ENCODE measurements at regions not wholly inside any gene's neighbourhood (a gene's known extent, or its start where the extent isn't known, plus 50 kb on each side); places are given as distances from the start of the nearest gene placed in this dataset.
"Not testable (repeated sequence)": the region's sequence is repeated elsewhere in the genome, so short reads cannot be mapped to it uniquely, and the experiment has no call there.

DNA sequence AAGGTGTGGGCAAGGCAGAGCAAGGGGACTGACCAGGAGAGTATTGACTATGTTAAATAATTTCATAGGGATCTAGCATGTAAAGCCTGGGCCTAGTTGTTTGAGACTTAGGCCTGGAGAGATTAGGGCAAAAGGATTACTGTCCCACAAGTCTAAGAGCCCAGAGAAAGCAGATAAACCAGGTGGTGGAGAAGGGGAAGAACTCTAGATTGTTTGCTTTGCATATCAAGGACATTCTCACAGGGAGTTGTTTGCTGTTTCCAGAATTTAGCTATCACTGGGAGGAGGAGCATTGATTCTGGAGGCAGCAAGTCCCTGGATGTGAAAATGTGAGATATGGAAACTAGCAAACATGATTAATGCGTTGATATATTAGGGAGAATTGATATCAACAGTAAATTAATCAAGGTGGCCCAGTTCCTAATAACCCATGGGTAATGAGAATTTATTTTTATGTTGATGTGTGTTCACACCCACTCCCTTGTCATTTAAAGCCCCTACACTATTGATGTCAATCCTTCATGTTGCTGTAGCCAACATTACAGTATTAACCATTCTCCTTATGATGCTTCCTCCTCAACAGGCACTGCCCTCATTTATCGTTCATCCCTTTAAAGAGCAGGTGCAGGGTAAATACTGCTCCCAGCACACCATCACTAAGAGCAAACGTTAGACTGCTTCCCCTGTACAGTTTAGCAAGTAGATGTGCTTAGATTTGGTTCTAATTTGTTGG is 1666.7 kb upstream of the FLRT2 start:
- DNase-seq = no peak
- TF ChIP-seq GATA1 (IDR thresholded peaks at IDR 0.05; ENCODE audit: low read depth, low read length) (no peak), POLR2A (IDR thresholded peaks at IDR 0.05; ENCODE audit: low read length) (no peak)

DNA sequence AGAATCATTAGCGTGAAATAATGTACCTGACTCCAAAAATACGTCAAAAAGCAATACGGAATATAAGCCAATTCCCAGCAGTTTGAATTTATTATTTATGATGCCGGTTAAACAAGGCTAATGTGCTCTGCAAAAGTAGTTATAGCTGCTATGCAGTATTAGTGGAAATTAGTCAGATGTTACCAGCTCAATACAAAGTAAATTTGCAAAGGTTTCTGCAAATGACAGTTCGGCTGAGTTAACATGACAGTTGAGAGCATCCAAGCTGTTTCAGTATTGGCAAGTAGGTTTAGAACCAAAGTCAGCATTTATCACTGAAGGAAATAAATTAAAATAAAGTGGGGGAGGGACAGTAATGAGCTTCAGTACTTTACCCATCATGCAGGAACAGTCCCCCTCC is 1665.8 kb upstream of the FLRT2 start:
- TF ChIP-seq POLR2A (IDR thresholded peaks at IDR 0.05; ENCODE audit: low read length) (no peak), GATA1 (IDR thresholded peaks at IDR 0.05; ENCODE audit: low read depth, low read length) (no peak)
- DNase-seq = no peak

- DNase-seq = no peak
- TF ChIP-seq POLR2A (IDR thresholded peaks at IDR 0.05; ENCODE audit: low read length) = no peak
- no peak for TF ChIP-seq GATA1 (IDR thresholded peaks at IDR 0.05; ENCODE audit: low read depth, low read length)
Measured at GRCh38 chr14:83867566-83868225, 1662.2 kb upstream of the FLRT2 start.

GRCh38 chr14:83870546-83871270 is 1659.2 kb upstream of the FLRT2 start:
- no peak for DNase-seq
- TF ChIP-seq GATA1 (IDR thresholded peaks at IDR 0.05; ENCODE audit: low read depth, low read length) = no peak
- TF ChIP-seq POLR2A (IDR thresholded peaks at IDR 0.05; ENCODE audit: low read length) = no peak

DNA sequence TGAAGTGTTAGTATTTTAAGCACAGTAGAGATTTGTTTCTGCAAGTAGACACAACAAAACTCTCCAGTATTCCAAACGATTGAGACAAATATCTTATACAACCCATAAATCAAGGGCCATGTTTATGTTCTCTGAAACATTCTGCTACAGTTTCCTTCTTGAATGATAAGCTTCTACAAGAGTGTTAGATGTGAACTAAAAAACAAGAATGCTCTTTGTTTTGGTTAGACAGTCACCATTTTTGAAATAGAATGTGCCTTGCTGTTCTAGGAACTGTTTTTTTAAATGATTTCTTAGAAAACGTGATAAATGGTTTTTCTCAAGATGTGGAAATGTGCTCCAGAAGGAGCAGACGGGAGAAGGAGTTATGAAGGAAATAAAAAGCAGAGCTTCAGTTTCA is 1656.3 kb upstream of the FLRT2 start:
- no peak for DNase-seq

GRCh38 chr14:83874662-83875061 is 1655.3 kb upstream of the FLRT2 start:
- no peak for DNase-seq
- no peak for TF ChIP-seq GATA1 (IDR thresholded peaks at IDR 0.05; ENCODE audit: low read depth, low read length)
- no peak for TF ChIP-seq POLR2A (IDR thresholded peaks at IDR 0.05; ENCODE audit: low read length)

More for the DNA sequence above, 1656.3 kb upstream of the FLRT2 start:
- TF ChIP-seq POLR2A (IDR thresholded peaks at IDR 0.05; ENCODE audit: low read length) (no peak), GATA1 (IDR thresholded peaks at IDR 0.05; ENCODE audit: low read depth, low read length) (no peak)

DNA sequence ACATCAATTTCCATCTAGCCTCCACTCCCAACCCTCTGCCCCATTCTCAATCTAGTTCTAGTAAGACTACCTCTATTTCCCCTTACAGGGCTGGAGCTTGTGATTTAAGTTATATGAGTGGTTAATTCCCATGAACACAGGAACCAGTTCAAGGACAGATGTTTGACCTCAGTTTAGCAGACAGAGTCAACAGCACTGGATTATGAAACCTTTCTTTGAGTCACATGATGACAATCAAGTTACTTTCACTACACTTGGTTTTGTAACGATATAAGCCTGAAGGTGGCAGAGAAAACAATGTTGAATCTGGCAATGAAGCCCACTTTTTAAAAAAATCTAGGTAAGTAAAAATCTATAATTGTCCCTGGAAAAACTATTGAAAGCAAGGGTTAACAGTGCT is 1646.2 kb upstream of the FLRT2 start:
- no peak for DNase-seq
- TF ChIP-seq GATA1 (IDR thresholded peaks at IDR 0.05; ENCODE audit: low read depth, low read length) = no peak
- TF ChIP-seq POLR2A (IDR thresholded peaks at IDR 0.05; ENCODE audit: low read length) = no peak

GRCh38 chr14:83885837-83886293 is 1644.1 kb upstream of the FLRT2 start:
- TF ChIP-seq GATA1 (IDR thresholded peaks at IDR 0.05; ENCODE audit: low read depth, low read length) (no peak), POLR2A (IDR thresholded peaks at IDR 0.05; ENCODE audit: low read length) (no peak)
- DNase-seq = no peak

DNA sequence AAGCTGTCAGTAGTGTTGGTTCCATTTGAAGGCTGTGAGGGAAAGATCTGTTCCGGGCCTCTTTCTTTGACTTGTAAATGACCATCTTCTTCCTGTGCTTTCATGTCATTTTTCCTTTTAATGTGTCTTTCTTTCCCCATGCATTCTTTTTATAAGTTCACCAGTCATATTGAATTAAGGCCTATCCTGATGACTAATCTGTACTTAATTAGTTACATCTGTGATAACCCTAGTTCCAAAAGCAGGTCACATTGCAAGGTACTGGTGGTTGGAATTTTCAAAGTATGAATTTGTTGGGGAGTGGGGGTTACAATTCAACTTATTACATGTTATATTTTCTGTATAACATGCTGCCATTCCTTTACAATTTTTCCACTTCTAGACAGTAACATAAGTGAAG is 1642.1 kb upstream of the FLRT2 start:
- DNase-seq = no peak
- TF ChIP-seq GATA1 (IDR thresholded peaks at IDR 0.05; ENCODE audit: low read depth, low read length) (no peak), POLR2A (IDR thresholded peaks at IDR 0.05; ENCODE audit: low read length) (no peak)

- no peak for TF ChIP-seq GATA1 (IDR thresholded peaks at IDR 0.05; ENCODE audit: low read depth, low read length)
- no peak for DNase-seq
Measured at GRCh38 chr14:83893447-83893846, 1636.5 kb upstream of the FLRT2 start.

DNA sequence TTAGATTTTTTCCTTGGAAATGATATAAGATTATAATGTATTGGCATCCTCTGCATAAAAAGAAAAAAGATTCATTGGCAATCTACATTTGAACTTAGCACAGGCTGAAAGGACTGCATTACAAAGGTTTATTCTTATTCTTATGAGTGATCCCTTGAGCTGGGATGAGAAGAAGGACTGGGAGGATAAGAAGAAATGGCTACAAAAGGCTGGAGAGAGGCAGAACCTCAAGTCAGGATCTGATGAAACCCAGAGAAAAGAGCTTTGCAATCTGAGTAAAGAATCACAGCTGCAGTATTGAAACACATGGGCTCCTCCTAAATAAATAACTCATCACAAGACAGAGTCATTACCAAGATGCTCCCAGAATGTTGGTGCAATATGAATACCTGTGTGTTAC is 1635.4 kb upstream of the FLRT2 start:
- DNase-seq = no peak
- no peak for TF ChIP-seq POLR2A (IDR thresholded peaks at IDR 0.05; ENCODE audit: low read length)
- no peak for TF ChIP-seq GATA1 (IDR thresholded peaks at IDR 0.05; ENCODE audit: low read depth, low read length)

DNA sequence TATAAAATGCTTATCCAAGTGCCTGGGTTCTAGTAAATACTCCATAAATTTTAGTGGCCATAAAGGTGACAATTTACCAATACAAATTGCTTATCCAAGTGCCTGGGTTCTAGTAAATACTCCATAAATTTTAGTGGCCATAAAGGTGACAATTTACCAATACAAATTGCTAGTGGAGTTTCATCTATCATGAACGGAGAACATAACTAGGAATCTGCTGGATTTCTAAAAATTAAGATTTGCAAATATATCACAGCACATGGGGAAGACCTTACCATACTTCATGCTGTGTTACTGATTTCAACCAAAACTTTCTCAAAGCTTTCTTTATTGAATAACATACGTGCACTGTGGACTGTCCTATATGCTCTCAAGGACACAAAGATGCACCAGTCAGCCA is 1631.4 kb upstream of the FLRT2 start:
- not testable (repeated sequence) for DNase-seq

DNA sequence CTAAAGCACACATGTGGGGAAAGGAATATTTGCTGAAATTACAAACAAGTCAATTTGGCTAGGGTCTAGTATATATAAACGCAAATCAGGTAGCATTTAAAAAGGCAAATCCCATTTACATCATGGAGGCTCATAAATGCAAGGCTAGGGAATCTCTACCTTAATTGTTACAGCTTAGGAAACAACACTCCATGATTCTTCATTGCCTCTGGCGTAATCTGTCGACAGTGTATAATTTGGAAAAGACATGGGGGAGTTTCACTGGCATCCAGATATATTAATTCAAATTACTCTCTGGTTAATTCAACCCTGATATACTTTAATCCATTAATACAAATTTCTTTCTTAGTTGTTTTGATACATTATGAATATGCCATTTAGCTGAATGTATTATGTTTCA is 1630.2 kb upstream of the FLRT2 start:
- no peak for TF ChIP-seq GATA1 (IDR thresholded peaks at IDR 0.05; ENCODE audit: low read depth, low read length)
- TF ChIP-seq POLR2A (IDR thresholded peaks at IDR 0.05; ENCODE audit: low read length) = no peak
- DNase-seq = no peak

GRCh38 chr14:83905157-83905556 is 1624.8 kb upstream of the FLRT2 start:
- no peak for DNase-seq
- TF ChIP-seq GATA1 (IDR thresholded peaks at IDR 0.05; ENCODE audit: low read depth, low read length) (no peak), POLR2A (IDR thresholded peaks at IDR 0.05; ENCODE audit: low read length) (no peak)

GRCh38 chr14:83908419-83908818 is 1621.5 kb upstream of the FLRT2 start:
- no peak for DNase-seq
- TF ChIP-seq POLR2A (IDR thresholded peaks at IDR 0.05; ENCODE audit: low read length) (no peak), GATA1 (IDR thresholded peaks at IDR 0.05; ENCODE audit: low read depth, low read length) (no peak)

All from erythroblast (primary cell).